ENCODE measurements at regions not wholly inside any gene's neighbourhood (a gene's known extent, or its start where the extent isn't known, plus 50 kb on each side); places are given as distances from the start of the nearest gene placed in this dataset.

GRCh38 chr4:118589471-118590055 is 95.6 kb upstream of the METTL14 start:
- TF ChIP-seq RCOR1 (IDR thresholded peaks at IDR 0.05; ENCODE audit: low read depth, low read length) = no peak
- TF ChIP-seq CTCF (IDR thresholded peaks at IDR 0.05) = no peak
- no peak for TF ChIP-seq REST (IDR thresholded peaks at IDR 0.05)
- TF ChIP-seq BHLHE40 (IDR thresholded peaks at IDR 0.05; ENCODE audit: low read depth, low read length) = no peak
- TF ChIP-seq EP300 (IDR thresholded peaks at IDR 0.05) = no peak

All from A549 (cell line).